Adrenal gland (tissue), 5 donors: ENCODE measurements at regions not wholly inside any gene's neighbourhood (a gene's known extent, or its start where the extent isn't known, plus 50 kb on each side); places are given as distances from the start of the nearest gene placed in this dataset.

Experiments
- POLR2A ChIP-seq, 2 donors: fragments of 450-650 bp; IDR thresholded peaks; one replicate each; pipeline ENCODE4 v1.6.1; 2017; ENCODE audit warnings: antibody characterized with exemption in 2 of 2, mild to moderate bottlenecking in 2 of 2, moderate library complexity in 1 of 2
- TF ChIP-seq, protein P1 (sequence below), 6 experiments: fragments of 450-650 bp in 4 of 6; fragments of 200-600 bp in 2 of 6; sonication (generic) in 1 of 6; IDR thresholded peaks; 1 replicate in 5 of 6; 2 replicates in 1 of 6; pipeline versions ENCODE4 v1.5.1 to v1.8.0; 2016 to 2021; ENCODE audit warnings: antibody characterized with exemption in 6 of 6, mild to moderate bottlenecking in 2 of 6, moderate library complexity in 1 of 6
- donor health status: DM: no; HTN: no; CAD: no.

DNA sequence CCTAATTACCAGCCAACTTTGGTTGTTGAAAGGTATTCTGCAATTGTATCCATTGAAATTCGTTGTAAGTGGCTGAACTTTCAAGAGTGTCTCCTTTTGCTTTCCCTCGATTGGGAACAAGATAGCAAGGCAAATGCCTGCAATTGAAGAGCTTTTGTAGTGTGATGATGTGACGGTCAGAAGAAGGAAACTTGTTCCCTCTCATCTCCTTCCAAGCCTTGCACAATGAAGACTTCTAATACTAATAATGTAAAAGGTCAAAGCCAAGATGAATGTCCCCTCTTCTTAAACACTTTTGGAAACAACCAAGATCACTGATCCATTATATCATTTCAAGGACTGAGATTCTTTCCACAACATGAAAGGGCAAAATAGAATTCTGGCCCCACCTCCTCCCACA, 101.9 kb upstream of the LMCD1 start:
- no peak for TF ChIP-seq POLR2A (IDR thresholded peaks at IDR 0.05)
- TF ChIP-seq, protein P1, sequence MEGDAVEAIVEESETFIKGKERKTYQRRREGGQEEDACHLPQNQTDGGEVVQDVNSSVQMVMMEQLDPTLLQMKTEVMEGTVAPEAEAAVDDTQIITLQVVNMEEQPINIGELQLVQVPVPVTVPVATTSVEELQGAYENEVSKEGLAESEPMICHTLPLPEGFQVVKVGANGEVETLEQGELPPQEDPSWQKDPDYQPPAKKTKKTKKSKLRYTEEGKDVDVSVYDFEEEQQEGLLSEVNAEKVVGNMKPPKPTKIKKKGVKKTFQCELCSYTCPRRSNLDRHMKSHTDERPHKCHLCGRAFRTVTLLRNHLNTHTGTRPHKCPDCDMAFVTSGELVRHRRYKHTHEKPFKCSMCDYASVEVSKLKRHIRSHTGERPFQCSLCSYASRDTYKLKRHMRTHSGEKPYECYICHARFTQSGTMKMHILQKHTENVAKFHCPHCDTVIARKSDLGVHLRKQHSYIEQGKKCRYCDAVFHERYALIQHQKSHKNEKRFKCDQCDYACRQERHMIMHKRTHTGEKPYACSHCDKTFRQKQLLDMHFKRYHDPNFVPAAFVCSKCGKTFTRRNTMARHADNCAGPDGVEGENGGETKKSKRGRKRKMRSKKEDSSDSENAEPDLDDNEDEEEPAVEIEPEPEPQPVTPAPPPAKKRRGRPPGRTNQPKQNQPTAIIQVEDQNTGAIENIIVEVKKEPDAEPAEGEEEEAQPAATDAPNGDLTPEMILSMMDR (IDR thresholded peaks at IDR 0.05) = no peak
